ENCODE measurements at regions not wholly inside any gene's neighbourhood (a gene's known extent, or its start where the extent isn't known, plus 50 kb on each side); places are given as distances from the start of the nearest gene placed in this dataset.
"Not testable (repeated sequence)": the region's sequence is repeated elsewhere in the genome, so short reads cannot be mapped to it uniquely, and the experiment has no call there.

- TF ChIP-seq CTCF (IDR thresholded peaks at IDR 0.05) = no peak
- H3K4me1 Mint-ChIP-seq = no peaks in the 10 kb centered on the region
- ATAC-seq (ENCODE audit: low read depth) = no peak
- no peaks in the 10 kb centered on the region for H3K9me3 Mint-ChIP-seq
- CTCF ChIA-PET = no interaction called here
- intact Hi-C loops (cut with micrococcal nuclease) = no loop called here
- no peaks in the 10 kb centered on the region for H3K36me3 Mint-ChIP-seq (ENCODE audit: low read depth)
- POLR2A ChIA-PET = no interaction called here
- no peak for DNase-seq
- no peak overlapping the region for H3K4me3 Mint-ChIP-seq
- no peak overlapping the region for H3K27ac Mint-ChIP-seq
- H3K27me3 Mint-ChIP-seq = peaks cover 40% of the 10 kb centered on the region
Measured at GRCh38 chr21:32965129-32965680, 60.5 kb upstream of the OLIG2 start.

GRCh38 chr21:32966120-32966519 is 59.6 kb upstream of the OLIG2 start:
- CTCF ChIA-PET = no interaction called here
- Mint-ChIP-seq H3K4me1 (no peaks in the 10 kb centered on the region), H3K36me3 (ENCODE audit: low read depth) (no peaks in the 10 kb centered on the region), H3K4me3 (no peak overlapping the region), H3K9me3 (no peaks in the 10 kb centered on the region), H3K27ac (no peak overlapping the region), H3K27me3 (peaks cover 36% of the 10 kb centered on the region)
- TF ChIP-seq CTCF (IDR thresholded peaks at IDR 0.05) = no peak
- intact Hi-C loops (cut with micrococcal nuclease) = no loop called here
- POLR2A ChIA-PET = no interaction called here
- DNase-seq (no peak), ATAC-seq (ENCODE audit: low read depth) (no peak)

GRCh38 chr21:32968103-32968502 is 57.6 kb upstream of the OLIG2 start:
- H3K36me3 Mint-ChIP-seq (ENCODE audit: low read depth); H3K27ac Mint-ChIP-seq; POLR2A ChIA-PET; CTCF ChIA-PET; H3K4me1 Mint-ChIP-seq; DNase-seq; H3K4me3 Mint-ChIP-seq; ATAC-seq (ENCODE audit: low read depth); intact Hi-C loops (cut with micrococcal nuclease); H3K9me3 Mint-ChIP-seq: not testable (repeated sequence)
- H3K27me3 Mint-ChIP-seq = peaks cover 23% of the 10 kb centered on the region

GRCh38 chr21:32974653-32975052 is 51.1 kb upstream of the OLIG2 start:
- ATAC-seq (ENCODE audit: low read depth) (no peak), DNase-seq (no peak)
- POLR2A ChIA-PET = no interaction called here
- Mint-ChIP-seq H3K4me3 (no peak overlapping the region), H3K36me3 (ENCODE audit: low read depth) (no peaks in the 10 kb centered on the region), H3K9me3 (no peaks in the 10 kb centered on the region), H3K27me3 (peaks cover 32% of the 10 kb centered on the region), H3K27ac (no peak overlapping the region), H3K4me1 (no peaks in the 10 kb centered on the region)
- CTCF ChIA-PET = no interaction called here
- TF ChIP-seq CTCF (IDR thresholded peaks at IDR 0.05) = no peak
- intact Hi-C loops (cut with micrococcal nuclease) = no loop called here

- ChIA-PET CTCF (no interaction called here), POLR2A (no interaction called here)
- H3K27ac Mint-ChIP-seq = no peak overlapping the region
- no peak overlapping the region for H3K4me3 Mint-ChIP-seq
- H3K27me3 Mint-ChIP-seq = peaks cover 27% of the 10 kb centered on the region
- H3K9me3 Mint-ChIP-seq = no peaks in the 10 kb centered on the region
- no peak for DNase-seq
- ATAC-seq (ENCODE audit: low read depth) = no peak
- no peaks in the 10 kb centered on the region for H3K36me3 Mint-ChIP-seq (ENCODE audit: low read depth)
- no peaks in the 10 kb centered on the region for H3K4me1 Mint-ChIP-seq
- intact Hi-C loops (cut with micrococcal nuclease) = no loop called here
- TF ChIP-seq CTCF (IDR thresholded peaks at IDR 0.05) = no peak
Measured at GRCh38 chr21:32975811-32976431, 49.8 kb upstream of the OLIG2 start.
